HG03442 (cell line): ENCODE measurements at regions not wholly inside any gene's neighbourhood (a gene's known extent, or its start where the extent isn't known, plus 50 kb on each side); places are given as distances from the start of the nearest gene placed in this dataset.
"Not testable (repeated sequence)": the region's sequence is repeated elsewhere in the genome, so short reads cannot be mapped to it uniquely, and the experiment has no call there.

Experiments
- ATAC-seq: cut with Tn5 transposase; IDR thresholded peaks from one replicate; pipeline ENCODE4 v1.9.1; 2021; ENCODE audit warnings: mild to moderate bottlenecking, moderate library complexity; ENCODE audit not compliant: unreplicated experiment

GRCh38 chr1:91099746-91100621, 78.1 kb upstream of the ZNF644 start:
- ATAC-seq: peak; percentile 81

GRCh38 chr1:91098299-91098906, 76.6 kb upstream of the ZNF644 start:
- ATAC-seq: no peak

- not testable (repeated sequence) for ATAC-seq
These were observed 73.5 kb upstream of the ZNF644 start for GRCh38 chr1:91095321-91095720.

GRCh38 chr1:91092503-91092902, 70.7 kb upstream of the ZNF644 start:
- no peak for ATAC-seq

- ATAC-seq: no peak
These were observed 70.0 kb upstream of the ZNF644 start for GRCh38 chr1:91091812-91092211.

GRCh38 chr1:91080650-91081049, 58.8 kb upstream of the ZNF644 start:
- peak; percentile 80 for ATAC-seq

- no peak for ATAC-seq
These were observed 57.0 kb upstream of the ZNF644 start for GRCh38 chr1:91078859-91079258.

GRCh38 chr1:91076834-91077233, 55.0 kb upstream of the ZNF644 start:
- no peak for ATAC-seq

GRCh38 chr1:91075233-91076135, 53.6 kb upstream of the ZNF644 start:
- ATAC-seq: no peak

GRCh38 chr1:91073299-91073698, 51.5 kb upstream of the ZNF644 start:
- ATAC-seq: no peak

- no peak for ATAC-seq
These were observed 50.0 kb upstream of the ZNF644 start for GRCh38 chr1:91071838-91072237.
